Pulmonary artery endothelial cell (primary cell): ENCODE measurements at regions not wholly inside any gene's neighbourhood (a gene's known extent, or its start where the extent isn't known, plus 50 kb on each side); places are given as distances from the start of the nearest gene placed in this dataset.
A peak's percentile ranks its signal among the peaks of the same experiment; 100 is the strongest.

ENCODE experiments used
- DNase-seq: peaks from one replicate; pipeline ENCODE4 v3.0.0-alpha.2; 2011; ENCODE audit warnings: low read depth, low spot score

GRCh38 chr3:30114918-30115317 is 491.5 kb upstream of the TGFBR2 start:
- DNase-seq, result no peak

DNA sequence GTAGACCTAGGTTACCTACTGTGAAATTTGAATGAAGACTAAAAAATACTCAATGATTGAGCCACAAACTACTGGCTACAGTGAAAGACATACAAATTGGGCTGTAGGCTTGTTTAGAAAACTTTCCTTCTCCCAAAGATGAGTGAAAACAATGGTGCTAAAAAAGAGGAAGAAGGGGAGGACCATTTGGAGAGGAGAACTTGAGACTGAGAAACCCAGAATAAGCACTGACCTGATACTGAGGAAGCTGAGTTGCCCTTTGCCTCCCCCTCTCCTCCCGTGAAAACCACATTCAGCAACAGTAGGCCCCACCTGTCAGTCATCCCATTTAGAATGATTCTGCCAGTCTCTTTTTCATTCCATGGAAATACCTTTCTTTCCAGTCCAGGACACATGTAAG is 484.0 kb upstream of the TGFBR2 start:
- no peak for DNase-seq

- no peak for DNase-seq
These were observed 483.2 kb upstream of the TGFBR2 start for GRCh38 chr3:30123224-30123623.

GRCh38 chr3:30123755-30124154 is 482.6 kb upstream of the TGFBR2 start:
- no peak for DNase-seq

DNA sequence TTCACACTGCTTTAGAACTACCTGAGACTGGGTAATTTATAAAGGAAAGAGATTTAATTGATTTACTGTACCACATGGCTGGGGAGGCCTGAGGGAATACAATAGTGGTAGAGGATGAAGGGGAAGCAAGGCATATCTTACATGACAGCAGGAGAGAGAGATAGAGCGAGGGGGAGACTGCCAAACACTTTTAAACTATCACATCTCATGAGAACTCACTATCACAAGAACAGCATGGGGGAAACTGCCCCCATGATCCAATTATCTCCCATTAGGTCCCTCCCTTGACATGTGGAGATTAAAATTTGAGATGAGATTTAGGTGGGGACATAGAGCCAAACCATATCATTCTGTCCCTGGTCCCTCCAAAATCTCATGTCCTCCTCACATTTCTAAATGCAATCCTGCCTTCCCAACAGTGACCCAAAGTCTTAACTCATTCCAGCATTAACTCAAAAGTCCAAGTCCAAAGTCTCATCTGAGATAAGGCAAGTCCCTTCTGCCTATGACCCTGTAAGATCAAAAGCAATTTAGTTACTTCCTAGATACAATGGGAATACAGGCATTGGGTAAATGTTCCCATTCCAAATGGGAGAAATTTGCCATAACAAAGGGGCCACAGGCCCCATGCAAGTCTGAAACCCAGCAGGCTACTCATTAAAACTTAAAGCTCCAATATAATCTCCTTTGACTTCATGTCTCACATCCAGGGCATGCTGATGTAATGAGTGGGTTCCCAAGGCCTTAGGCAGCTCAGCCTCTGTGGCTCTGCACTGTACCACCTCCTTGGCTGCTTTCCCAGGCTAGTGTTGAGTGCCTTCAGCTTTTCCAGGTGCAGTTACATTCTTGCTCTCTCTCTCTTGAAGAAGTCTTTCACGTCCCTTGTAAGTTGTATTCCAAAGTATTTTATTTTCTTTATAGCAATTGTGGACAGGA is 481.7 kb upstream of the TGFBR2 start:
- no peak for DNase-seq

DNA sequence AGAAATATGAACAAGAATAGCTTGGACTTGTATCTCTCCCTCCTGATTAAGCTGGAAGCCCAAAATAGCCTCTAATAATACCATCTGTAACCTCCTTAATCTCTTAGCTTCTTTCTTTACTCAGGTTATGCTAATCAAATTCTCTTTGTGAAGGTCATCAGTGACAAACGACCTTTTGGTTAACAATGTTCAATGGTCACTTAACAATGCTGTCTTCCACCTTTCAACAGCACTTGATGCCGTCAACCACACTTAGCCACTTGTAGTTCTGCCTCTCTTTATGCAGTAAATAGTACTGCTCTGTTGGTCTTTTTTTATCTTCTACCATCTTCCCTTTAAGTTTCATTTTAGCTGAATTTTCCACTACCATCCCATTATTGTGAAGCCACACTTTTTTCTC is 476.6 kb upstream of the TGFBR2 start:
- no peak for DNase-seq

DNA sequence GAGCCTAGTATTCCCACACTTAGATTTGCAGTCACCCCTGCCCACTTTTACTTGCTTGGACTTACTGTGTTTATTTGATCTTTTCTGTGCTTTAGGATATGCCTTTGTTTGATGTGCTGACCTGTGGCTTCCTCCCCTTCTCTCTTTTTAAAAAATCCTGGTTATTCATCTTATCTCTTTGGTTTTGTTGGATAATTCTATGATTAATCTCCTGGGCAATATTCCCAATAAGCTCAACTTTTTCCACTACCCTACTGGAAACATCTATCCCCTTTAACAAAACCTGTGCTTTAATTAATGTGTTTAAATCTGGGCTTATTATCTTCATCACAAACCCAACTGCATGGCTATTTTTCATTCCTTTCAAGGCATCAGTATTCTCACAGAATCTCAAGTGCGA is 476.0 kb upstream of the TGFBR2 start:
- no peak for DNase-seq

DNA sequence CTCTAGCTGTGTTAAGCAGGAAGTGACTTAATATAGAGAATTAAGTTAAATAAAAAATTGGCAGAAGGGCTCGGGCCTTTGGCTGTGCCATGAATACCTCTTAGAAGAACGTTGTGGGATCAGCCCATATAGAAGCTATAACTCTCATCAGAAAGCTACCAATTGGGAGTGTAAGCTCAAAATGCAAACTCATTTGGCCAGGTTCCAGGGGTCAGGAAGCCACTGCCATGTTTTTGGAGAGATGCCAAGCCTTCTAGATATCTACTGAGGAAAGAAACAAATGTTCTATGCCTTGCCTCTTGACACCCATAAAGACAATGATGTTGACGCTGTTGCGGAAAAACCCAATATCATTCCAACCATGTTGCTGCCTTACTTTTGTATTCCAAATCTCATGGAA is 475.2 kb upstream of the TGFBR2 start:
- no peak for DNase-seq

DNA sequence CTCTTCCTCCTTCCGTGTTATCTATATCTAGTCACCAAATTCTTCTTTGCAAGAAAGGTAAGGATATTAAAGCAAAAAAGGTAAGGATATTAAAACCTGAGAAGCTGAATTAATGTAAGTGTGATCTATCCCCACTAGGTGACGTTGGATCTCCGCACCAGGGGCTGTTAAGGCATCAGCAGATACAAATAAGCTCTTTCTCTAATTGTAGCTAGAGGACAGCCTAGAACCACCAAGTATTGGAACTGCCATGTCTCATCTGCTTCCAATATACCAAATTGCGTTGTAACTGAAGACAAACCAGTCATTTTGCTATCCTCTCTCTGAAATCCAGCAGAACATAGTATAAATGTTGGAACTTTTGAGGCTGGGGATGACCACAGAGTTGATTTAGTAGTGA is 471.2 kb upstream of the TGFBR2 start:
- DNase-seq, result no peak

DNA sequence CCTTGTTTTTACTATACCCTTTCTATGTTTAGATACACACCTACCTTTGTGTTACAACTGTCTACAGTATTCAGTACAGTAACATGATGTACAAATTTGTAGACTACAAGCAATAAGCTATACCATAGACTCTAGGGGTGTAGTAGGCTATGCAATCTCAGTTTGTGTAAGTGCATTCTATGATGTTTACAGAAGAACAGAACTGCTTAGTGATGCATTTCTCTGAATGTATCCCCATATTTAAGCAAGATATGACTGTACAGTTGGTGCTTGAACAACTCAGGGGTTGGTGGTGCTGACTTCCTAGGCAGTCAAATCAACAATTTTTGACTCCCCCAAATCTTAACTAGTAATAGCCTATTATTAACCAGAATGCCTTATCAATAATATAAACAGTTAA is 467.1 kb upstream of the TGFBR2 start:
- no peak for DNase-seq

DNA sequence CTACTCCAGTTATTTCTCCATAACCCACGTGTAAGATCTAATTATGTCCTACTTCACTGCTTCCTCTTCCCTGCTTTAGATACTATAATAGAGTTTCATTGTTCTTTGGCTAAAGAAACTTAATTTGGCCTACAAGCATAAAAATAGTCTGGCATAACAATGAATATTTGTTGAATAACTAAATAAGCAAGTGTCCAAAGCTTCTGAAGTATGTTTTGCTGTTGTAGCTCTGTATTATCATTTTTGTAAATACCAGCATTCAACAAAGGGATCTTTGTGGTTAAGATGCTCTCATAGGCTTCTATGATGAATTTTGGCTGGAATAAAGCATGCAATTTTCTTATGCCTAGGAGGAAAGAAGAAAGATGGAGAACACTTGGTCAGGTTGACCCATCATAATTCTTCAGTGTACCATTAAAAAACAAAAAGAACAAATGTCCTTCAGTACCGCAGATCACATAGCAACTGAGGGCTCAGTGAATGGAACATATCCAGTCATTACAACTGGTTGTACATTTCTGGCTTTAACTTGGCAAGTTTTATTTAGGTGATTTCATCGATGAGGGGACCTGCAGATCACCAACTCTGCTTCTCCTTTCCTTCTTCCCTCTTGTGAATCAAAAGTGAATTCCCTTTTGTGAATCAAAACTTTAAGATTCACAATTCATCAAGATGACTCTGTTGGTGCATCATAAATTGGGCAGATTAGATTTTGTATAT is 465.9 kb upstream of the TGFBR2 start:
- no peak for DNase-seq

GRCh38 chr3:30141178-30141581 is 465.2 kb upstream of the TGFBR2 start:
- no peak for DNase-seq

DNA sequence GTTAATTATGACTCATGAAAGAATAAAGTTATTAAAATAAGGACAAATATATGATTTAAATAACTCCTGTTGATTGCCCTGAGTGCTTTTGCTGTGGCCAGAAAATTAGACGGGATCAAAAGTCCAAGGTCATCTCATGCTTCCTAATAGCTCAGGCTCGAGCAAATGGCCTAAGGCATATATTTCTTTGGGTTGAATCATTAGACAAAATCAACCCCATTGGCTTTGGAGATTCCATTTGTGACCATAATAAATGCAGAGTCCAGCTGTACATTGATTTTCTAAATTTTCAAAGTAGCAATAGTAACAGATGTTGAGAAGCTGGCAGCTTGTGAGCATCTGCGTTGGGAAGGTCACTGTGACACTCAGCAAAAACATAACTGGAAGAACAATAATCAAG is 464.5 kb upstream of the TGFBR2 start:
- no peak for DNase-seq

- DNase-seq, result no peak
These were observed 463.5 kb upstream of the TGFBR2 start for GRCh38 chr3:30142946-30143345.

GRCh38 chr3:30145281-30145680 is 461.1 kb upstream of the TGFBR2 start:
- no peak for DNase-seq

DNA sequence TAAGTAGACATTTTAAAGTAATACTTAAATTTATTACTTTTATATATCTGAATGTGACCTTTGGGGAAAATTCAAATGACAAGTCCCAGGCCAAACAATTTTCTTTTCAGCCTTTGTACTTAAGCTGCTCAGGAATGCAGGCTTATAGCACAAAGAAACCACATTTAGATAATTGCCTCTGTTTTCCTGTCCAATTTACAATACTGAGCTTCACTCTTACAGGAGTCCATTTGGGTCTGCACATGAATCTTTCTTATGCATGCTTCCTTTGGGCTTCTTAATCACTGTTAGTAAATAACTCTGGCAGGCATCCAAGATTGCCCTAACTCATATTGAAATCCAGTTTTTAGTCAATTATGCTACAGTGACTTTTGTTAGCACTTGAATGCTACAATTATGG is 459.4 kb upstream of the TGFBR2 start:
- DNase-seq, result no peak

DNA sequence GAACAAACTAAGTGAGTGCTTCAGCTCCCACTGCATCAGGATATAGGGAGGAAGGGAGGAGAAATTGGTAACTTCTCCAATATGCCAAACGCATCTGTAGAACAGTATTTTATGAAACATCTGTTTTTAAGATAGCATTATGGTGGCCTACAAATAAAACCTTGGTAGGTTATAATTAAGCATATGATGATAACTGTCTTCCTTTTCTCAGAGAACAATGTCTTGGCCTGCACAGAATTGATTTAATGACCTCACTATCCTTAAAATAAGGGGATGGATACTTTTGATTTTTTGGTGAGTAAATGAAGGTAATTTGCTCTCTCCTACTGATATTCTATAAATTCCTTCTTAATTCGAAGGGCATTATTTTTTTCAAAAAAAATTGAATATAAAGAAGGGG is 451.5 kb upstream of the TGFBR2 start:
- no peak for DNase-seq

GRCh38 chr3:30155755-30156154 is 450.6 kb upstream of the TGFBR2 start:
- DNase-seq, result no peak

DNA sequence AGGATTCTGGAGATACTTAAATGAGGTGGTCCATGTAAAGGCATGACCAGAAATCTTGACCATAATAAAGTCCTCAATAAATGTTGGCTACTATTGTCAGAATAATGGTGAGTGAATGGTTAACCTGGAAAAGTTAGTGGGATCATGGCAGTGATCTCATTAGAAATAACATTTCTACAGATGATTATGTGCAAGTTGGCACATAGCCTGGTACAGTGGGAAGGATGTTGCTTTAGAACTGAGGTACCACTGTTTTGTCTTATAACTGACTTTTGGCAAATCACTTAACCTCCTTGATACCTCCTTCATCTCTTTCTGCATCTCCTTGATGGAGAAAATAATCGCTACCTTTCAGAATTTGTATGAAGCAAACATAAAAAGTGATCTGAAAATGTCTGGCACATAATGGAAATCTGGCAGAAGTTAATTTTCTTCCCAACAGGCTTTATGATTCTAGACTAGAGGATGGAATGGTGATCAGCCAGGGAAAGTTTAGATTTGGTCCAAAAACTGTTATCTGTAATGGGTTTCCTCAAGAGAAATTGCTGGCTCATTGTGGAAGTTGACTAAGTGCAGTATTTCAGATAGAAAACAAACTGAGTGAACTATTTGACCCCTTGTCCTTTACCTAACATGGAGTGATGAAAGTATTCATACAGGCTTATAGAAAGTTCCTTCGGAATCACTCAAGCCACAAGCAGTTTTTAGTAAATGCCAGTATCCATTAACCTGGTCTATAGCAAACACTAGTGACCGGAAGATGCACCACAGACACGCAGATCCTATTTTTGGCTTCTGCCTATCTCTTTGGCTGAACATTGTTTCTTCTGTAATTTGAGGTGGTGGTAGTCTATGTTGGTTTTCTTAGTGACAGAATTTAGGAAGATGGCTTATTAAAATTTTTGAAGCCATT is 449.6 kb upstream of the TGFBR2 start:
- peak; percentile 60 for DNase-seq

- peak; percentile 19 for DNase-seq
These were observed 445.0 kb upstream of the TGFBR2 start for GRCh38 chr3:30161375-30161774.

DNA sequence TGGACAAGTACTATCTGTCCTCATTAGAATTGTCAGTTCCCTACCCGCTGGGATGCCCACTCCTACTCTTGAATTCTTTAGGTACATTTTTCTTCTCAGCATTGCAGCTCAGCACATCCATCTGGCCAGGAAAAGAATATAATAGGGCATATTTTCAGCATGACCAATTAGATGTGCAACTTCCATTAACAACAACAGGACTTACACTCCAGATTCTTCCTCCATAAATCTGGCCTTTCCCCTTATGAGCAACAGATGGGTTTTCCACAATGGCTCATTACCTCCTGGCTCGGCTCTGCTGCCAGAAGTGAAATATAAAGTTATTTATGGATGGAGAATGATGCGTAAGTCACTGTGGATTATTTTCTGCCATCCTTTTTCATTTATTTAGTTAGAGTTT is 443.8 kb upstream of the TGFBR2 start:
- peak; percentile 66 for DNase-seq

GRCh38 chr3:30166535-30166934 is 439.9 kb upstream of the TGFBR2 start:
- DNase-seq, result no peak
